GM13977 (cell line): ENCODE measurements at regions not wholly inside any gene's neighbourhood (a gene's known extent, or its start where the extent isn't known, plus 50 kb on each side); places are given as distances from the start of the nearest gene placed in this dataset.

ENCODE experiments used
- DNase-seq: peaks from one replicate; pipeline ENCODE4 v3.0.0; 2012; ENCODE audit warnings: low spot score
- in situ Hi-C: fragments of 300-500 bp; cut with MboI; formaldehyde crosslinking; loops from one replicate; pipeline ENCODE4 v1.12.0; 2022; ENCODE audit warnings: low sequenced_read_pairs, low pct_unique_long_range_greater_than_20kb, mixed read lengths, inconsistent platforms; ENCODE audit not compliant: unreplicated experiment
- TF ChIP-seq, protein P1 (sequence below): IDR thresholded peaks from 2 replicates; pipeline ENCODE4 v1.5.1; 2012; ENCODE audit warnings: mild to moderate bottlenecking, control low read depth; ENCODE audit not compliant: insufficient read depth; ENCODE audit errors: extremely low read depth, missing control alignments

DNA sequence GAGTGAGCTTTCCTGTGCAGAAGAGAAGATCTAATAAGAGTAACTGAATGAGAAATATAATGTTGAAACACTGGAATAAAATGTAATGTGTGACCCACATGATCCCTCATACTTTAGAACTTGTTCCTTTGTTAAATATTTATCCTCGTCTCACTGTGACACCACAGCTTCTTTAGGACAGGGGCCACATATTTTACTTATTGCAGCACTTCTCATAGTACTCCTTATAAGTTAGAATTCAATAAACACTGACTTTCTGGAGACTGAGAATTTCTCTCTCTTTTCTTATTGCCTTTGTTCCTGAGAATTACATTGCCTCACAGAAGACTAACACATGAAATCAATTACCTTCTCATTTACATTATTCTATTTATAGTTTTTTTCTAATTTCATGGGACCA, 1234.6 kb upstream of the CHAC2 start:
- no peak for DNase-seq
- in situ Hi-C loops: no loop called here
- TF ChIP-seq, protein P1, sequence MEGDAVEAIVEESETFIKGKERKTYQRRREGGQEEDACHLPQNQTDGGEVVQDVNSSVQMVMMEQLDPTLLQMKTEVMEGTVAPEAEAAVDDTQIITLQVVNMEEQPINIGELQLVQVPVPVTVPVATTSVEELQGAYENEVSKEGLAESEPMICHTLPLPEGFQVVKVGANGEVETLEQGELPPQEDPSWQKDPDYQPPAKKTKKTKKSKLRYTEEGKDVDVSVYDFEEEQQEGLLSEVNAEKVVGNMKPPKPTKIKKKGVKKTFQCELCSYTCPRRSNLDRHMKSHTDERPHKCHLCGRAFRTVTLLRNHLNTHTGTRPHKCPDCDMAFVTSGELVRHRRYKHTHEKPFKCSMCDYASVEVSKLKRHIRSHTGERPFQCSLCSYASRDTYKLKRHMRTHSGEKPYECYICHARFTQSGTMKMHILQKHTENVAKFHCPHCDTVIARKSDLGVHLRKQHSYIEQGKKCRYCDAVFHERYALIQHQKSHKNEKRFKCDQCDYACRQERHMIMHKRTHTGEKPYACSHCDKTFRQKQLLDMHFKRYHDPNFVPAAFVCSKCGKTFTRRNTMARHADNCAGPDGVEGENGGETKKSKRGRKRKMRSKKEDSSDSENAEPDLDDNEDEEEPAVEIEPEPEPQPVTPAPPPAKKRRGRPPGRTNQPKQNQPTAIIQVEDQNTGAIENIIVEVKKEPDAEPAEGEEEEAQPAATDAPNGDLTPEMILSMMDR: no peak

DNA sequence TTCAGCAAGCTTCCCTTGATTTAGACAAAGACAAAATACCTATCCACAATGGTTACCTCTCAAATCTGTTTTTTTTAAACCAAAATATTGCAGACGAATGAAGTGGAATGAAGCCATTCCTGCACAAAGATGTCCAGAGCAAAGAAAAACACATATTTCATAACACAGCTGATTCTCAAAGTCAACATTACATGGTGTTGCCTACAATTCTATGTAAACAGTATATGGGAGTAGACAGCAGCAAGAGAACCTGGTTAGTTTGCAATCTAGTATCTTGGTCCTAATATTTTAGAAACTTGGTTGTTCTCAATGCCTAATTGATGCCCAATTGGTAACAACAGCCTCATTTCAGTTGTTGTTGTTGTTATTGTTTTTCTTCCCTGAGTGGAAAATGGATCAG, 1240.9 kb upstream of the CHAC2 start:
- DNase-seq: no peak
- TF ChIP-seq, protein P1: no peak
- in situ Hi-C loops: no loop called here

DNA sequence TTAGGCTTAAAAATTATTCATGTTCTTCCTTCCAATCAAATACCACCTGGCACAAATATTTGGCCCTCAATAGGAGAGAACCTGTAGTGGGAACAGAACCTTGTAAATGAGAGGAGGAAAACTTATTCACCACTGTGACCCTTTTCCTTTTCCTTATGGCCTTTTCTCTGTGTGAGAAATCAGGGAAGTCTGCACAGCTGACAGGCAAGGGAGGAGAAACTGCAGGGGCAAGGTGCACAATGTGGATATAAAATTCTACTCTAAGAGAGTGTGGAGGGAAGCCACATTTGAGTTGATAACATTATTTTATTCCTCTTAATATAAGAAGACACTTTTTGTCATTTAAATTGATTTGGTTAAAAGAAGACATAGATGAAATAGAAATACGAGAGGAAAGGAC, 1247.0 kb upstream of the CHAC2 start:
- in situ Hi-C loops: loop anchor here (5.0 kb wide), 1 partner anchor 37 kb away; no protein-coding TSS in a partner anchor
- TF ChIP-seq, protein P1: no peak

DNA sequence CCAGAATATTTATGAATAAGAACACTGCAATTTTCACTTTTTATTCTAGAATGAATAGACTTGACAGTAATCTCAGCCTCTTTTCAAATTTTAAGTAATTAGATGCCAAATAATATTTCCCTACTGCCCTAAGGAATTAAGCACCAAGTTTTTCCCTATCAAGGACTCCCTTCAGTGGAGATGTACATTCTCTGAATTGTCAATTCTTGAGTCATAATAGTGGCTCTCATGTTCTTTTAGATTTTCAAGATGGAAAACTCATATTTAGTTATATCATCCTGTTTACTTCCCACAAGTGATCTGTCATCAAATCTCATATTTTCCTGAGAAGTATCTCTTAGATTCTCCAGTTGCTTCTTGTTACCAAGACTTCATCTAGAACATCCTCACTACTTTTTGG, 1248.9 kb upstream of the CHAC2 start:
- TF ChIP-seq, protein P1: no peak
- in situ Hi-C loops: no loop called here
- no peak for DNase-seq

More for the DNA sequence above, 1247.0 kb upstream of the CHAC2 start:
- no peak for DNase-seq

DNA sequence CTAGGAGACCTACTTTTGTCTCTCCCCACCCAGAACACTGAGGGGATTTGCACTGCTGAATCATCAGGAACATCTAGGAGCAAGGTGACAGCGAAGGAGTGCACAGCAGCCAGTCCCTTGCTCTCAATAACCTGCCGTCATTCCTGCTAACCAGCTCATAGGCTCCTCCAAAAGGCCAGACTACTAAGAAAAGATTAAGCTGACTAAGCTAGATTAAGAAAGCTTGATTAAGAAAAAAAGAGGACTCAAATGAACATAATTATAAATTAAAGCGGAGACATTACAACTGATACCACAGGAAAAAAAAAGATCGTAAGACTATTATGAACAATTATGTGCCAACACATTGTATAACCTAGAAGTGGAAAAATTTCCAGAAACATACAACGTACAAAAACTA, 1254.8 kb upstream of the CHAC2 start:
- TF ChIP-seq, protein P1: no peak
- no peak for DNase-seq
- in situ Hi-C loops: no loop called here

DNA sequence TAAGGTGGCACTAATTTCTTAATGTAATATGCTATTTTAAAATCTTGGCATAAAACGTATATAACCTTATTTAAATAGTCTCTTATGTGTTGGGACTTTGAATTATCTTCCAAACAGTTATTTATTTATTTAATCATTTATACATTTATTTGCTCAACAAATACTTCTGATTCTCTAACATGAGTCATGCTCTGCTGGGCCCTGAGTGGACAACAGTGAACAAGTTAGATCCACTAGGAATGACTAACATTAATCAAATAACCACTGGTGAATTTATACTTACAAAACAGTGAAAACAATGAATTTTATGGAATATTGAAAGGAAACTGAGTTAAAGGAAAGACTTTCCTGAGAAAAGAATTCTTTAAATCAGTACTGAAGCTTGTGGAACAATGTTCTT, 1257.2 kb upstream of the CHAC2 start:
- in situ Hi-C loops: no loop called here
- DNase-seq: no peak
- TF ChIP-seq, protein P1: no peak

DNA sequence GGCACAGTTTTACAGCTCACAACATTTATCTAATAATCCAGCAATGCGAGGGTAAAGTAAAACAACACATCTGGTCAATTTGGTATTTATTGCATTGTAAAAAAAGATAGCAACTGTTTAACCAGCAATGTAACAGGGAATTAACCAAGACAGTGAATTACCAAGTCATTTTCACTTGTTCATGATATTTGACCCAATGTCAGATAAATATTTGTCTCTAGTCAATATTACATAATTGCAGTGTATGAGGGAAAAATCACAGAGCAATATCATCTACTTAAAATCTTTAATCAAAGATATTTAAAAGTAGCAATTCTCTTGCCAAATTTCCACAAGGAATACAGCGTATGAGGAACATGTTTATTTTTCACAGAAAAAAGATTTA, 1265.1 kb upstream of the CHAC2 start:
- in situ Hi-C loops: no loop called here
- TF ChIP-seq, protein P1: no peak
- no peak for DNase-seq
